Gastrocnemius medialis (tissue), 4 donors: ENCODE measurements at regions not wholly inside any gene's neighbourhood (a gene's known extent, or its start where the extent isn't known, plus 50 kb on each side); places are given as distances from the start of the nearest gene placed in this dataset.

Source experiments
- POLR2A ChIP-seq, 2 donors: fragments of 450-650 bp; IDR thresholded peaks; one replicate each; pipeline ENCODE4 v1.6.1; 2017; ENCODE audit warnings: antibody characterized with exemption in 2 of 2, mild to moderate bottlenecking in 2 of 2, moderate library complexity in 2 of 2
- TF ChIP-seq, protein P1 (sequence below), 5 experiments: fragments of 450-650 bp in 3 of 5; fragments of 200-600 bp in 2 of 5; sonication (generic) in 2 of 5; IDR thresholded peaks in 4 of 5; conservative IDR thresholded peaks in 1 of 5; 1 replicate in 4 of 5; 2 replicates in 1 of 5; pipeline ENCODE4 v1.5.1; 2016 to 2019; ENCODE audit warnings: antibody characterized with exemption in 5 of 5, mild to moderate bottlenecking in 3 of 5, moderate library complexity in 3 of 5

DNA sequence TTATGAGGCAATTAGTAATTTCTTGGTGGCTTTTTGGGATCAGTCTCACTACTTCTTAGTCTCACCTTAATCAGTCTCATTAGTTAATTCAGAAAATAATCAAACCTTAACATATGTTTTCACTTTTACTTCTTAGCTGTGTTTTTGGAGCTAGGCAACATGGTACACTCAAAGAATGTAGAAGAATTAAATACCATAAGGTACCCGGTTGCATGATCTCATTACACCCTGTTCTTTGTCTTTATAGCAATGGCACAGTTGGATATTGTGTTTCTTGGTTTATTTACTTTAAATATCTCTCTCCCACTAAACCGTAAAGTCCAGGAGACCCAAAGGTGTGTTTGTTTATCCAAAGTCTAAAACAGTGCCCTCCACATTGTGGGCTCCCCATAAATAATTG, 132.3 kb downstream of the TNFSF18 start:
- no peak for TF ChIP-seq POLR2A (IDR thresholded peaks at IDR 0.05)
- TF ChIP-seq, protein P1, sequence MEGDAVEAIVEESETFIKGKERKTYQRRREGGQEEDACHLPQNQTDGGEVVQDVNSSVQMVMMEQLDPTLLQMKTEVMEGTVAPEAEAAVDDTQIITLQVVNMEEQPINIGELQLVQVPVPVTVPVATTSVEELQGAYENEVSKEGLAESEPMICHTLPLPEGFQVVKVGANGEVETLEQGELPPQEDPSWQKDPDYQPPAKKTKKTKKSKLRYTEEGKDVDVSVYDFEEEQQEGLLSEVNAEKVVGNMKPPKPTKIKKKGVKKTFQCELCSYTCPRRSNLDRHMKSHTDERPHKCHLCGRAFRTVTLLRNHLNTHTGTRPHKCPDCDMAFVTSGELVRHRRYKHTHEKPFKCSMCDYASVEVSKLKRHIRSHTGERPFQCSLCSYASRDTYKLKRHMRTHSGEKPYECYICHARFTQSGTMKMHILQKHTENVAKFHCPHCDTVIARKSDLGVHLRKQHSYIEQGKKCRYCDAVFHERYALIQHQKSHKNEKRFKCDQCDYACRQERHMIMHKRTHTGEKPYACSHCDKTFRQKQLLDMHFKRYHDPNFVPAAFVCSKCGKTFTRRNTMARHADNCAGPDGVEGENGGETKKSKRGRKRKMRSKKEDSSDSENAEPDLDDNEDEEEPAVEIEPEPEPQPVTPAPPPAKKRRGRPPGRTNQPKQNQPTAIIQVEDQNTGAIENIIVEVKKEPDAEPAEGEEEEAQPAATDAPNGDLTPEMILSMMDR (IDR thresholded peaks at IDR 0.05 in 4 of 5, conservative IDR thresholded peaks at IDR 0.05 in 1 of 5), result no peak
